Common myeloid progenitor, CD34-positive (primary cell): ENCODE measurements at regions not wholly inside any gene's neighbourhood (a gene's known extent, or its start where the extent isn't known, plus 50 kb on each side); places are given as distances from the start of the nearest gene placed in this dataset.

Experiments used
- CTCF ChIA-PET: fragments of 350-600 bp; sonication (Branson Sonifier 250); formaldehyde crosslinking; loops from one replicate; lab custom pipeline; 2021; ENCODE audit warnings: antibody characterized with exemption; lab: Charles Lee
- POLR2A ChIA-PET: fragments of 350-600 bp; sonication (Branson Sonifier 250); formaldehyde crosslinking; loops from one replicate; lab custom pipeline; 2021; ENCODE audit warnings: antibody characterized with exemption; lab: Charles Lee
- DNase-seq, 3 donors: peaks; one replicate each; pipeline versions ENCODE4 v3.0.0 to v3.0.0-alpha.2; 2013
- H3K27ac ChIP-seq, 2 experiments: 1 replicate in 1 of 2; 2 replicates in 1 of 2; pipeline ENCODE4 v1.7.0; 2013; ENCODE audit warnings: inconsistent platforms in 2 of 2, low read length in 2 of 2, mild to moderate bottlenecking in 2 of 2, low read depth in 1 of 2, moderate library complexity in 1 of 2; ENCODE audit not compliant: severe bottlenecking in 2 of 2, insufficient read depth in 1 of 2, poor library complexity in 1 of 2
- H3K27me3 ChIP-seq, 5 experiments: replicated peaks in 2 of 5; 1 replicate in 3 of 5; 2 replicates in 2 of 5; pipeline versions ENCODE4 v1.6.1 to v1.7.0; 2013; ENCODE audit warnings: low read length in 4 of 5, mild to moderate bottlenecking in 2 of 5, moderate library complexity in 2 of 5, inconsistent platforms in 1 of 5; ENCODE audit not compliant: insufficient read depth in 5 of 5, control insufficient read depth in 4 of 5
- H3K36me3 ChIP-seq, 4 experiments: 1 replicate in 2 of 4; 2 replicates in 2 of 4; pipeline versions ENCODE4 v1.6.1 to v1.7.0; 2013; ENCODE audit warnings: low read length in 3 of 4, control low read depth in 1 of 4, mild to moderate bottlenecking in 1 of 4; ENCODE audit not compliant: control insufficient read depth in 4 of 4, insufficient read depth in 4 of 4
- H3K4me1 ChIP-seq, 4 experiments: 1 replicate in 3 of 4; 2 replicates in 1 of 4; pipeline versions ENCODE4 v1.6.1 to v1.7.1; 2013; ENCODE audit warnings: low read length in 3 of 4, mild to moderate bottlenecking in 3 of 4, control low read depth in 1 of 4, inconsistent platforms in 1 of 4, moderate library complexity in 1 of 4; ENCODE audit not compliant: control insufficient read depth in 4 of 4, insufficient read depth in 4 of 4; ENCODE audit errors: control extremely low read depth in 1 of 4
- H3K4me3 ChIP-seq, 7 experiments: 1 replicate in 4 of 7; 2 replicates in 3 of 7; pipeline versions ENCODE4 v1.5.1 to v1.7.0; 2013; ENCODE audit warnings: mild to moderate bottlenecking in 7 of 7, low read length in 6 of 7, moderate library complexity in 6 of 7, inconsistent platforms in 2 of 7, low read depth in 2 of 7, control low read depth in 1 of 7; ENCODE audit not compliant: insufficient read depth in 4 of 7, control insufficient read depth in 1 of 7; ENCODE audit errors: extremely low read depth in 1 of 7
- H3K9me3 ChIP-seq, 5 experiments: 1 replicate in 4 of 5; 2 replicates in 1 of 5; pipeline versions ENCODE4 v1.6.1 to v1.7.1; 2013; ENCODE audit warnings: low read length in 4 of 5, mild to moderate bottlenecking in 2 of 5, inconsistent platforms in 1 of 5, low read depth in 1 of 5, moderate library complexity in 1 of 5; ENCODE audit not compliant: control insufficient read depth in 4 of 5, insufficient read depth in 2 of 5; ENCODE audit errors: control extremely low read depth in 1 of 5
- WGBS: methylation state at CpG from one replicate; pipeline ENCODE4 v1.1.5; 2013; ENCODE audit not compliant: insufficient coverage; 5-methylcytosine and 5-hydroxymethylcytosine counted together

- Histone ChIP-seq H3K27me3 (peaks cover 0 to 7% (median 0%) of the 10 kb centered on the region in 5 experiments), H3K9me3 (no peaks in the 10 kb centered on the region), H3K4me3 (no peak overlapping the region), H3K27ac (no peak overlapping the region), H3K36me3 (no peaks in the 10 kb centered on the region), H3K4me1 (no peaks in the 10 kb centered on the region)
- WGBS = 93% methylated on average over 4 of the region's 4 CpGs
- ChIA-PET CTCF (no interaction called here), POLR2A (no interaction called here)
- DNase-seq = no peak
Measured at GRCh38 chr2:238646803-238647202, 201.1 kb upstream of the TWIST2 start.

- ChIA-PET POLR2A (no interaction called here), CTCF (no interaction called here)
- Histone ChIP-seq H3K9me3 (no peaks in the 10 kb centered on the region), H3K4me1 (no peaks in the 10 kb centered on the region), H3K4me3 (no peak overlapping the region), H3K27ac (no peak overlapping the region), H3K36me3 (no peaks in the 10 kb centered on the region), H3K27me3 (peaks cover 0 to 5% (median under 1%) of the 10 kb centered on the region in 5 experiments)
- no peak for DNase-seq
- WGBS = 100% methylated on average over 5 of the region's 7 CpGs
Measured at GRCh38 chr2:238649123-238649522, 198.8 kb upstream of the TWIST2 start.

DNA sequence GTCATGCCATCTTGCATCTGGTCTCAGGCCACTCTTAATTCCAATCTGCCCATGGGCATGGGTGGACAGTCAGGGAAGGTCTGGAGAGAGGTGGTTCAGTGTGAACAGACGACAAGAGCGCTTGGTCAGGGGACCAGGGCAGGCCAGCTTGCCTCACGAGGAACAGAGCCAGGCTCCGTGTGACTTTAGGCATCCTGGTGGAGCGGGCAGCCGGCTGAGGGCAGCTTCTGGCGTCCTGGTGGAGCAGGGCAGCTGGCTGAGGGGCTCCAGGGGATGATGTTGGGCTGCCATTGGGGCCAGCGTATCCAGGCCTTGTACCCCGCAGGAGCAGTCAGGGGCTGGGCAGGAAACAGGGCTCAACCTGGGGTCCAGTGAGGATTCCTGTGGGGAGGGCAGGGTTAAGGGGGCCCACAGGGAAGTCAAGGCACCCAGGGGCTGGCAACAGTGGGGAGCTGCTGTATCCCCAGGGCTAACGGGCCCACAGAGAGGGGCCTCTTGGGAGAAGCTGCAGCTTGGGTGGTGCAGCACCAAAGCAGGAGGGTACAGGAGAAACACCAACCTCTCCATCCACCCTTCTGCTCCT lies 197.9 kb upstream of the TWIST2 start:
- no peaks in the 10 kb centered on the region for H3K36me3 ChIP-seq
- no peak overlapping the region for H3K27ac ChIP-seq
- CTCF ChIA-PET = no interaction called here
- no peaks in the 10 kb centered on the region for H3K4me1 ChIP-seq
- no peaks in the 10 kb centered on the region for H3K9me3 ChIP-seq
- H3K4me3 ChIP-seq = no peak overlapping the region
- POLR2A ChIA-PET = no interaction called here
- WGBS = 93% methylated on average over 7 of the region's 10 CpGs
- H3K27me3 ChIP-seq = peaks cover 0 to 5% (median 0%) of the 10 kb centered on the region in 5 experiments
- DNase-seq = no peak

DNA sequence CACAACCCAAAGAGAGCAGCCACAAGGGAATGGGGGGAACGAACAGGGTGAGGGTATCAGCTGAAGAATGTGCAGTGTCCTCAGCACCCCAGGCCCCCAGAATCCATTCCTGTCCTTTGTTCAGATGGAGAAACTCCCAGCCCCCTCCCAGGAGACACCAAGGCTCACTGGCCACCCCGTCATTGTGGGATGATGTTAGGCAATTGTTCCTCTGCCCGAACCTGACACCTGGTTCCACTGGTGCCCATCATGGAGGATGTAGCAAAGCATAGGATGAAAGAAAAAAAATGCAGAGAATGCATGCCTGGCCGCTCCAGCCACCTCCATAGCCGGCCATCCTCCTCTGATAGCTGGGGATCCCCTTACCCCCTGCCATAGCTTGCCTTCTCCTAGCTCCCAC lies 197.3 kb upstream of the TWIST2 start:
- Histone ChIP-seq H3K36me3 (no peaks in the 10 kb centered on the region), H3K4me3 (no peak overlapping the region), H3K9me3 (no peaks in the 10 kb centered on the region), H3K27ac (no peak overlapping the region), H3K27me3 (peaks cover 0 to 5% (median 0%) of the 10 kb centered on the region in 5 experiments), H3K4me1 (no peaks in the 10 kb centered on the region)
- ChIA-PET POLR2A (no interaction called here), CTCF (no interaction called here)
- no peak for DNase-seq
- WGBS = 100% methylated on average over 4 of the region's 5 CpGs

GRCh38 chr2:238651306-238652052 lies 196.4 kb upstream of the TWIST2 start:
- H3K9me3 ChIP-seq = peaks cover 0 to 1% (median 0%) of the 10 kb centered on the region in 5 experiments
- no peak overlapping the region for H3K27ac ChIP-seq
- H3K27me3 ChIP-seq = peaks cover 0 to 5% (median 2%) of the 10 kb centered on the region in 5 experiments
- ChIA-PET CTCF (no interaction called here), POLR2A (no interaction called here)
- H3K4me3 ChIP-seq = no peak overlapping the region
- DNase-seq = no peak
- H3K36me3 ChIP-seq = no peaks in the 10 kb centered on the region
- 90% methylated on average over 5 of the region's 5 CpGs for WGBS
- no peaks in the 10 kb centered on the region for H3K4me1 ChIP-seq

DNA sequence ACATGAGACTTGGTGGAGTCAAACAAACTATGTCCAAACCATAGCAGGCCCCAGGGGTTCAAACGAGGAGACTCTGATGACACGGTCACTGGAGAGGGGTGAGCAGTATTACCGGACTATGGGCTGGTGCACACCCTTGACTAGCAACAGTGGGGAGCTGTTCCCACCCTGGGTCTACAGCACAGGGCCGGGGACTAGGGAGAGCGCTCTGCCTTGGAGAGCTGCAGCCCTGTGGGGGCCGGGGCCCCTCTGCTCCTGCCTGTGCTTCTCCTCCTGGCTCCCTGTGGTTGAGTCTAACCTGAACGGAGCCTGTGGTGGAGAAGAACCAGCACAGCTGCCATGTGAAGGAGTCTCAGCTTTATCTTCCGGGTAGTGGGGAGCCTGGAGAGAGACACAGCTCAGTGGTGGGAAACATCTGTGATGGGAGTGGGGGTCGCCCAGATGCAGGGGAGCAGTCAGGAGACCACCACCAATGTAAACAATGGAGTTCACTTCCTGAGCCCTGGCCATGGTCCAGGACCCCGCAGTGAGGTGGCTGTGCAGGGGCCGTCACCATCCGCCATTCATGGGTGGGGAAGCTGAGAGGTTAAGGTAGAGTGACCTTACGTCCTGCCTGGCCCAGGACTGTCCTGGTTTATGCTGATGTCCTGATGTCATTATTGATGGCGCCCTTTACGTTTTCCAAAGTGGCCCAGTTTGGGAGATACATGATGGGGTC lies 195.7 kb upstream of the TWIST2 start:
- Histone ChIP-seq H3K4me3 (no peak overlapping the region), H3K27me3 (peaks cover 0 to 5% (median 2%) of the 10 kb centered on the region in 5 experiments), H3K9me3 (peaks cover 0 to 2% (median 0%) of the 10 kb centered on the region in 5 experiments), H3K4me1 (no peaks in the 10 kb centered on the region), H3K27ac (no peak overlapping the region), H3K36me3 (no peaks in the 10 kb centered on the region)
- POLR2A ChIA-PET = no interaction called here
- 93% methylated on average over 12 of the region's 15 CpGs for WGBS
- CTCF ChIA-PET = no interaction called here
- DNase-seq = no peak

GRCh38 chr2:238652771-238653157 lies 195.1 kb upstream of the TWIST2 start:
- ChIA-PET POLR2A (no interaction called here), CTCF (no interaction called here)
- H3K4me3 ChIP-seq = no peak overlapping the region
- peaks cover 0 to 5% (median 2%) of the 10 kb centered on the region in 5 experiments for H3K27me3 ChIP-seq
- peaks cover 0 to 2% (median 0%) of the 10 kb centered on the region in 5 experiments for H3K9me3 ChIP-seq
- 100% methylated on average over 2 of the region's 13 CpGs for WGBS
- DNase-seq = no peak
- no peaks in the 10 kb centered on the region for H3K4me1 ChIP-seq
- no peak overlapping the region for H3K27ac ChIP-seq
- H3K36me3 ChIP-seq = no peaks in the 10 kb centered on the region
